ENCODE measurements at regions not wholly inside any gene's neighbourhood (a gene's known extent, or its start where the extent isn't known, plus 50 kb on each side); places are given as distances from the start of the nearest gene placed in this dataset.

DNA sequence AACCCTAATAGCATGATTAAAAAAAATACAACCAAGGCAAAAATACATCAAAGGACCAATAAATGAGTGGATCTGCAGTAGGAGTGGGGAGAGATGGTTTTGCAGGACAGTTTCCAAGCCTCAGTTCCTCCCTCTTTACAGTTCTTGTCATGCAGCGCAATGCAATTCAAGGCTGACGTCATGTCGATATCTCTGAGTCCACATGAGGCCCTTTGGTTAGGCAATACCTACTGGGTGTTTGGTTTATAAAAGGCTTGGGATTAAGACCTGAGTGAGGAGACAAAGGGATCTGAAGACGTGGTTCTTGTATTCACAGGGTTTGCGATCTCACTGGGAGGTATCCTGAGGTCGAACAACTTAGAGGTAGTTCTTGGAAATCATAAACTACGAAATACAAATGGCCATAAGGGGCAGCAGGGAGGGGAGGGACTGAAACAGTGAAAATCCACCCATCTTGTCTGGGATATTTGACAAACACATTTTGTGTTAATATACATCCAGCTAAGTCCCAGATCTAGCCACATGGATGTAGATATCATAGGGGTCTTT lies 441.0 kb downstream of the FUT8 start:
- Histone ChIP-seq H3K4me1 (replicated peaks in 1 of 2) (no peaks in the 10 kb centered on the region), H3K9me3 (replicated peaks in 1 of 3) (no peaks in the 10 kb centered on the region), H3K36me3 (replicated peaks in 1 of 2) (no peaks in the 10 kb centered on the region), H3K4me3 (no peak overlapping the region), H3K27me3 (no peaks in the 10 kb centered on the region), H3K27ac (no peak overlapping the region)
- TF ChIP-seq, protein P1, sequence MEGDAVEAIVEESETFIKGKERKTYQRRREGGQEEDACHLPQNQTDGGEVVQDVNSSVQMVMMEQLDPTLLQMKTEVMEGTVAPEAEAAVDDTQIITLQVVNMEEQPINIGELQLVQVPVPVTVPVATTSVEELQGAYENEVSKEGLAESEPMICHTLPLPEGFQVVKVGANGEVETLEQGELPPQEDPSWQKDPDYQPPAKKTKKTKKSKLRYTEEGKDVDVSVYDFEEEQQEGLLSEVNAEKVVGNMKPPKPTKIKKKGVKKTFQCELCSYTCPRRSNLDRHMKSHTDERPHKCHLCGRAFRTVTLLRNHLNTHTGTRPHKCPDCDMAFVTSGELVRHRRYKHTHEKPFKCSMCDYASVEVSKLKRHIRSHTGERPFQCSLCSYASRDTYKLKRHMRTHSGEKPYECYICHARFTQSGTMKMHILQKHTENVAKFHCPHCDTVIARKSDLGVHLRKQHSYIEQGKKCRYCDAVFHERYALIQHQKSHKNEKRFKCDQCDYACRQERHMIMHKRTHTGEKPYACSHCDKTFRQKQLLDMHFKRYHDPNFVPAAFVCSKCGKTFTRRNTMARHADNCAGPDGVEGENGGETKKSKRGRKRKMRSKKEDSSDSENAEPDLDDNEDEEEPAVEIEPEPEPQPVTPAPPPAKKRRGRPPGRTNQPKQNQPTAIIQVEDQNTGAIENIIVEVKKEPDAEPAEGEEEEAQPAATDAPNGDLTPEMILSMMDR (IDR thresholded peaks at IDR 0.05), result no peak
- no peak for TF ChIP-seq POLR2A (IDR thresholded peaks at IDR 0.05)
- intact Hi-C loops (cut with DNase I), result no loop called here
- WGBS, 4 donors, result 86 to 90% (median 89%) methylated on average over 7 of the region's 7 CpGs
- DNase-seq, result no peak

DNA sequence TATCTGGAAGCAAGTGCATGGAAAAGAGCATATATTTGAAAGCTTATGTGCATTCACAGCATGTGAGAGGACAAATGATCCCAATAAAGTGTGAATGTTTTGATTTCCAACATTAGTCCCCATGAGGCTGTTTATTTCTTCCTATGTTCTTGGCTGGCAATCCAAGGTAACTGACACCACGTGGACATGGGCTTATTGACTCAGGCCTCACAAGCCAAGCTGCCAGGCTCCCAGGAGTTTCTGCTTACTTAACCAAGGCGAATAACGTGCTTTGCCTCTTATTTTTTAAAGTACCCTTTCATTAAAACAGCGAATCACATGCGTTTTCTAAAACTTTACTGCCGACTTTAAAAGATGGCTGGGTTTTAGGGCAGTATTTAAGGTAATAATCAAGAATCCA lies 441.7 kb downstream of the FUT8 start:
- 71 to 81% (median 74%) methylated on average over 6 of the region's 6 CpGs for WGBS, 4 donors
- no peak for TF ChIP-seq POLR2A (IDR thresholded peaks at IDR 0.05)
- TF ChIP-seq, protein P1 (IDR thresholded peaks at IDR 0.05), result no peak
- Histone ChIP-seq H3K4me3 (no peak overlapping the region), H3K36me3 (replicated peaks in 1 of 2) (no peaks in the 10 kb centered on the region), H3K9me3 (replicated peaks in 1 of 3) (no peaks in the 10 kb centered on the region), H3K27me3 (no peaks in the 10 kb centered on the region), H3K27ac (no peak overlapping the region), H3K4me1 (replicated peaks in 1 of 2) (no peaks in the 10 kb centered on the region)
- no peak for DNase-seq
- intact Hi-C loops (cut with DNase I), result no loop called here

DNA sequence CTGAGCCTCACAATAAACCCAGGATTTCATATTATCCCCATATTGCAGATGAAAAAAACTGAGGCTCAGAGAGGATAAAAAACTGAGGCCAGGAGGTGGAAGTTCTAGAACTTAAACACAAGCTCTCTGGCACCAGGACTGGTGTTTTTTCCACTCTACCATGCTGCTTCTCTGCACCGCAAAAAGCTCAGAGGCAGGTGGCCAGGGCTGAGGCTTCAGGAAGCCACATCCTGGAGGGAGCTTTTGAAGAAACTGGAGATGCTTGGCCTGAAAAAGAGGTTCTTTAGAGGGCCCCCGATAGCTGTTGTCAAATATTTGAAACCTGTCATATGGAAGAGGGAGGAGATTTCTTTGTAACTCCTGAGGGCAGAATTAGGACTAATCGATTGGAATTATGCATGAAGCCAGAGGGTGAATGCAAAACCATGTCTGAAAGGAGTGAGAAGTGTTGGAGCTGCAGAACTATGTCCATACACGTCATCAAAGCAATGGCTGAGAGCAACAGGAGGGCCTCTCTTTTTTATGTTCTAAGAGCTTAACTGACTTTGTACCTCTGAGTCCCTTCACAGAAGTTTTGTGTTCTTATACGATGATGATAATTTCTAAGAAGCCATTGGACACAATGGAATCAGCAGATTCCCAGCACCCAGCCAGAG lies 448.6 kb downstream of the FUT8 start:
- Histone ChIP-seq H3K4me1 (replicated peaks in 1 of 2) (no peaks in the 10 kb centered on the region), H3K9me3 (replicated peaks in 1 of 3) (no peaks in the 10 kb centered on the region), H3K4me3 (no peak overlapping the region), H3K36me3 (replicated peaks in 1 of 2) (no peaks in the 10 kb centered on the region), H3K27ac (no peak overlapping the region), H3K27me3 (no peaks in the 10 kb centered on the region)
- no peak for DNase-seq
- 74 to 93% (median 85%) methylated on average over 5 of the region's 5 CpGs for WGBS, 4 donors
- intact Hi-C loops (cut with DNase I), result no loop called here
- TF ChIP-seq, protein P1 (IDR thresholded peaks at IDR 0.05), result no peak
- no peak for TF ChIP-seq POLR2A (IDR thresholded peaks at IDR 0.05)

DNA sequence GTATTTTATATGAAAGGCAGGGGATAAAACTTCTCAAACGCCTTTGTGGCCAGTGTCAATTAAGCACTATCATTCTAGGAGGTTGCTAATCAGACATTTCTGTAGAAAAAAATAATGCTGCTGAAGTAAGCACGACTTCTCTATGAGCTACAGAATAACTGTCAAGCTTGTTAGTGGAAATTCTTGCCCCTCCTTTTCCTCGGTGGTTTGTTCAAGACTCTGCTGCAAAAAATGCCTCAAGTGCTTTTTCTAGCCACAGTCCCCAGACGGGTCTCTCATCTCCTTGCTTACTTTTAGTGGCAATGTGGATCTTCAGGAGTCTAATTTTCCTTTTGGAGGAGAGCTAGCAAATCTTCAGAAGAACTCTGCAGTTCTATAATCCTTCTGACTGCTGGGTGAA lies 452.0 kb downstream of the FUT8 start:
- intact Hi-C loops (cut with DNase I), result no loop called here
- 41 to 59% (median 49%) methylated on average over 4 of the region's 4 CpGs for WGBS, 4 donors
- TF ChIP-seq, protein P1 (IDR thresholded peaks at IDR 0.05), result no peak
- no peak for TF ChIP-seq POLR2A (IDR thresholded peaks at IDR 0.05)
- H3K27me3 ChIP-seq, result no peaks in the 10 kb centered on the region
- no peak overlapping the region for H3K4me3 ChIP-seq
- no peak overlapping the region for H3K27ac ChIP-seq
- no peaks in the 10 kb centered on the region for H3K4me1 ChIP-seq (replicated peaks in 1 of 2)
- H3K9me3 ChIP-seq (replicated peaks in 1 of 3), result no peaks in the 10 kb centered on the region
- DNase-seq, result no peak
- no peaks in the 10 kb centered on the region for H3K36me3 ChIP-seq (replicated peaks in 1 of 2)
